IMR-90 (cell line): ENCODE measurements at regions not wholly inside any gene's neighbourhood (a gene's known extent, or its start where the extent isn't known, plus 50 kb on each side); places are given as distances from the start of the nearest gene placed in this dataset.

Experiments used
- ATAC-seq: fragments of 200-7000 bp; cut with Tn5 transposase; 2 replicates; pipeline ENCODE4 v1.9.1; 2020; ENCODE audit warnings: low read depth, mild to moderate bottlenecking, moderate library complexity
- BruUV-seq: library from RNA; stranded (reverse); fragments of 400-500 nt; replicated peaks from 2 replicates; lab custom pipeline; 2021; lab: Mats Ljungman, UMichigan
- CTCF ChIA-PET: fragments of 300-600 bp; formaldehyde crosslinking; extraction: SDS; loops from one replicate; lab custom pipeline; 2021; ENCODE audit warnings: antibody characterized with exemption; lab: Yijun Ruan, JAX
- POLR2A ChIA-PET: fragments of 300-600 bp; sonication (Branson Sonifier 250); formaldehyde crosslinking; loops from one replicate; lab custom pipeline; 2022; ENCODE audit warnings: antibody characterized with exemption; ENCODE audit not compliant: unreplicated experiment; lab: Charles Lee
- DNase-seq: peaks from one replicate; pipeline ENCODE4 v3.0.0; 2013
- H2AFZ ChIP-seq: replicated peaks from 2 replicates; pipeline ENCODE3; 2013; ENCODE audit warnings: low read length, mild to moderate bottlenecking; ENCODE audit not compliant: poor library complexity
- H2AK5ac ChIP-seq: 2 replicates; pipeline ENCODE4 v1.6.1; 2013; ENCODE audit warnings: low read depth, low read length, inconsistent platforms
- H2AK9ac ChIP-seq: replicated peaks from 2 replicates; pipeline ENCODE3; 2013; ENCODE audit warnings: mild to moderate bottlenecking, low read depth, low read length, moderate library complexity; ENCODE audit not compliant: poor library complexity
- H2BK120ac ChIP-seq: 2 replicates; pipeline ENCODE4 v1.6.1; 2013; ENCODE audit warnings: low read depth, low read length, inconsistent platforms
- H2BK15ac ChIP-seq: 3 replicates; pipeline ENCODE4 v1.6.1; 2013; ENCODE audit warnings: low read depth, low read length, inconsistent platforms
- H2BK20ac ChIP-seq: 2 replicates; pipeline ENCODE4 v1.6.1; 2013; ENCODE audit warnings: low read depth, mild to moderate bottlenecking, inconsistent platforms, low read length, moderate library complexity
- H2BK5ac ChIP-seq: 2 replicates; pipeline ENCODE4 v1.6.1; 2013; ENCODE audit warnings: mild to moderate bottlenecking, low read depth, low read length, inconsistent platforms; ENCODE audit not compliant: poor library complexity, severe bottlenecking
- H3K14ac ChIP-seq: replicated peaks from 2 replicates; pipeline ENCODE4 v1.6.1; 2013; ENCODE audit warnings: low read depth, low read length, inconsistent platforms
- H3K18ac ChIP-seq: 2 replicates; pipeline ENCODE4 v1.6.1; 2013; ENCODE audit warnings: low read depth, low read length, control low read depth
- H3K23ac ChIP-seq: 2 replicates; pipeline ENCODE4 v1.6.1; 2013; ENCODE audit warnings: low read depth, low read length, inconsistent platforms
- H3K27ac ChIP-seq: 2 replicates; pipeline ENCODE4 v1.5.1; 2013; ENCODE audit warnings: mild to moderate bottlenecking, control low read depth, low read length; ENCODE audit not compliant: insufficient read depth
- H3K27me3 ChIP-seq: 2 replicates; pipeline ENCODE4 v1.6.1; 2013; ENCODE audit warnings: low read length; ENCODE audit not compliant: control insufficient read depth, insufficient read depth
- H3K36me3 ChIP-seq: 2 replicates; pipeline ENCODE4 v1.6.1; 2013; ENCODE audit warnings: low read length, mixed read lengths; ENCODE audit not compliant: control insufficient read depth, insufficient read depth
- H3K4ac ChIP-seq: 2 replicates; pipeline ENCODE4 v1.6.1; 2013; ENCODE audit warnings: low read depth, low read length, inconsistent platforms
- H3K4me1 ChIP-seq: 2 replicates; pipeline ENCODE4 v1.6.1; 2013; ENCODE audit warnings: low read length, mixed read lengths; ENCODE audit not compliant: control insufficient read depth, insufficient read depth
- H3K4me2 ChIP-seq: 2 replicates; pipeline ENCODE4 v1.6.1; 2013; ENCODE audit warnings: low read depth, mild to moderate bottlenecking, control low read depth, low read length, moderate library complexity
- H3K4me3 ChIP-seq: 2 replicates; pipeline ENCODE4 v1.5.1; 2013; ENCODE audit warnings: low read depth, mild to moderate bottlenecking, control low read depth, low read length, moderate library complexity; ENCODE audit not compliant: insufficient read depth
- H3K56ac ChIP-seq: 2 replicates; pipeline ENCODE4 v1.6.1; 2013; ENCODE audit warnings: low read length, inconsistent platforms; ENCODE audit not compliant: insufficient read depth; ENCODE audit errors: extremely low read depth
- H3K79me1 ChIP-seq, 2 experiments: 2 replicates each; pipeline ENCODE4 v1.6.1; 2013; ENCODE audit warnings: low read length in 2 of 2, inconsistent platforms in 1 of 2, low read depth in 1 of 2
- H3K9ac ChIP-seq: 2 replicates; pipeline ENCODE4 v1.6.1; 2013; ENCODE audit warnings: low read depth, low read length, control low read depth
- H3K9me1 ChIP-seq: 2 replicates; pipeline ENCODE4 v1.6.1; 2013; ENCODE audit warnings: low read length, inconsistent platforms; ENCODE audit not compliant: insufficient read depth
- H3K9me3 ChIP-seq: 2 replicates; pipeline ENCODE4 v1.6.1; 2013; ENCODE audit warnings: low read length; ENCODE audit not compliant: control insufficient read depth, insufficient read depth
- H4K20me1 ChIP-seq: 2 replicates; pipeline ENCODE4 v1.6.1; 2013; ENCODE audit warnings: low read length, inconsistent platforms; ENCODE audit not compliant: insufficient read depth
- H4K5ac ChIP-seq: 2 replicates; pipeline ENCODE4 v1.6.1; 2013; ENCODE audit warnings: mild to moderate bottlenecking, low read depth, low read length, control low read depth
- H4K8ac ChIP-seq, 2 experiments: 2 replicates each; pipeline ENCODE4 v1.6.1; 2013; ENCODE audit warnings: low read depth in 2 of 2, low read length in 2 of 2, control low read depth in 1 of 2, inconsistent platforms in 1 of 2
- H4K91ac ChIP-seq: 2 replicates; pipeline ENCODE4 v1.6.1; 2013; ENCODE audit warnings: low read depth, low read length, inconsistent platforms; ENCODE audit not compliant: insufficient read depth
- BHLHE40 ChIP-seq: fragments of 150-350 bp; IDR thresholded peaks from 2 replicates; pipeline ENCODE4 v1.6.1; 2016; ENCODE audit warnings: mild to moderate bottlenecking, low read depth, low read length
- CHD1 ChIP-seq: IDR thresholded peaks from 2 replicates; pipeline ENCODE4 v1.6.1; 2012; ENCODE audit warnings: low read depth, low read length, improper control_type of control experiment
- FOS ChIP-seq: fragments of 150-350 bp; IDR thresholded peaks from 2 replicates; pipeline ENCODE4 v1.6.1; 2016; ENCODE audit warnings: low read depth, low read length
- MAFK ChIP-seq: IDR thresholded peaks from 2 replicates; pipeline ENCODE4 v1.6.1; 2012; ENCODE audit warnings: low read depth, low read length, improper control_type of control experiment
- MAZ ChIP-seq: IDR thresholded peaks from 2 replicates; pipeline ENCODE4 v1.6.1; 2012; ENCODE audit warnings: low read depth, mild to moderate bottlenecking, low read length, improper control_type of control experiment, moderate library complexity, borderline replicate concordance
- MXI1 ChIP-seq: IDR thresholded peaks from 2 replicates; pipeline ENCODE4 v1.6.1; 2012; ENCODE audit warnings: low read depth, mild to moderate bottlenecking, low read length, moderate library complexity, borderline replicate concordance
- NFE2L2 ChIP-seq: fragments of 150-350 bp; IDR thresholded peaks from 2 replicates; pipeline ENCODE4 v1.6.1; 2016; ENCODE audit warnings: low read depth, mild to moderate bottlenecking, low read length
- POLR2A ChIP-seq: IDR thresholded peaks from 2 replicates; pipeline ENCODE4 v1.6.1; 2012; ENCODE audit warnings: mild to moderate bottlenecking, low read depth, low read length
- RAD21 ChIP-seq: IDR thresholded peaks from 2 replicates; pipeline ENCODE4 v1.6.1; 2012; ENCODE audit warnings: low read length, improper control_type of control experiment
- RCOR1 ChIP-seq: IDR thresholded peaks from 2 replicates; pipeline ENCODE4 v1.6.1; 2012; ENCODE audit warnings: mild to moderate bottlenecking, low read length, improper control_type of control experiment; ENCODE audit not compliant: insufficient replicate concordance
- RFX5 ChIP-seq: IDR thresholded peaks from 2 replicates; pipeline ENCODE4 v1.8.0; 2012; ENCODE audit warnings: low read depth, mild to moderate bottlenecking, low read length, moderate library complexity
- SMC3 ChIP-seq: fragments of 150-350 bp; IDR thresholded peaks from 2 replicates; pipeline ENCODE4 v1.6.1; 2016; ENCODE audit warnings: low read depth, mild to moderate bottlenecking, antibody characterized with exemption, low read length, moderate library complexity
- USF2 ChIP-seq: fragments of 150-350 bp; IDR thresholded peaks from 2 replicates; pipeline ENCODE4 v1.6.1; 2017; ENCODE audit warnings: mild to moderate bottlenecking, antibody characterized with exemption, low read length, low read depth
- WGBS, 2 experiments: methylation state at CpG; one replicate each; pipeline versions ENCODE4 v1.1.5 to v1.1.7; 2013; ENCODE audit warnings: missing lambda C conversion rate in 2 of 2; ENCODE audit not compliant: insufficient read length in 1 of 2; ENCODE audit errors: extremely low coverage in 2 of 2; 5-methylcytosine and 5-hydroxymethylcytosine counted together
- dilution Hi-C: fragments of 300-500 bp; cut with HindIII; formaldehyde crosslinking; loops from one replicate; pipeline ENCODE4 v1.14.3; 2018; ENCODE audit warnings: low sequenced_read_pairs; ENCODE audit not compliant: unreplicated experiment
- in situ Hi-C: fragments of 300-500 bp; cut with MboI; formaldehyde crosslinking; loops from 3 replicates; pipeline ENCODE4 v1.14.3; 2019; ENCODE audit warnings: low sequenced_read_pairs, inconsistent platforms, mixed read lengths
- intact Hi-C: fragments of 100-400 bp; cut with micrococcal nuclease; formaldehyde crosslinking; loops from 2 replicates; pipeline ENCODE4 v1.10.0; 2022

- no CpG with 5 or more reads among the region's 1 CpG for WGBS, 2 experiments
- Histone ChIP-seq H4K91ac (no peak overlapping the region), H3K4me2 (no peak overlapping the region), H3K4ac (no peak overlapping the region), H2AK9ac (no peak overlapping the region), H2BK120ac (no peak overlapping the region), H2BK15ac (no peak overlapping the region), H3K9me3 (peaks cover 4% of the 10 kb centered on the region; the same call in 1 of the 2 replicates), H2AK5ac (no peak overlapping the region), H3K23ac (no peak overlapping the region), H3K36me3 (no peaks in the 10 kb centered on the region), H4K20me1 (no peaks in the 10 kb centered on the region), H3K9ac (no peak overlapping the region), H3K9me1 (no peaks in the 10 kb centered on the region), H2BK5ac (no peak overlapping the region), H4K5ac (no peak overlapping the region), H3K4me1 (no peaks in the 10 kb centered on the region), H2AFZ (no peak overlapping the region), H3K14ac (no peak overlapping the region), H3K56ac (no peak overlapping the region), H2BK20ac (no peak overlapping the region), H3K18ac (no peak overlapping the region), H3K4me3 (no peak overlapping the region), H3K27me3 (no peaks in the 10 kb centered on the region), H4K8ac (no peak overlapping the region), H3K27ac (no peak overlapping the region), H3K79me1 (no peaks in the 10 kb centered on the region)
- ChIA-PET CTCF (no interaction called here), POLR2A (no interaction called here)
- TF ChIP-seq FOS (no peak), USF2 (no peak), RCOR1 (no peak), MXI1 (no peak), RAD21 (no peak), NFE2L2 (no peak), SMC3 (no peak), BHLHE40 (no peak), CHD1 (no peak), MAZ (no peak), POLR2A (no peak), RFX5 (no peak), MAFK (no peak)
- DNase-seq (no peak), ATAC-seq (no peak)
- intact Hi-C loops, result no loop called here
- dilution Hi-C loops, result no loop called here
- no TSS peak for BruUV-seq
- in situ Hi-C loops, result no loop called here
Measured at GRCh38 chr2:193480187-193480586, 1285.5 kb upstream of the TMEFF2 start.
